Activated naive CD4-positive, alpha-beta T cell treated with anti-CD3 and anti-CD28 coated beads, Interleukin-2, amount 50 U/mL, for 72 hours (primary cell): ENCODE measurements at regions not wholly inside any gene's neighbourhood (a gene's known extent, or its start where the extent isn't known, plus 50 kb on each side); places are given as distances from the start of the nearest gene placed in this dataset.
"Not testable (repeated sequence)": the region's sequence is repeated elsewhere in the genome, so short reads cannot be mapped to it uniquely, and the experiment has no call there.

Experiments used
- ATAC-seq, 2 donors: fragments of 150-1000 bp; cut with Tn5 transposase; 2 replicates each; pipeline ENCODE4 v1.10.0; 2021; ENCODE audit warnings: mild to moderate bottlenecking in 2 of 2, moderate library complexity in 2 of 2
- DNase-seq, 2 donors: peaks; one replicate each; pipeline ENCODE4 v3.0.0; 2021 to 2022; ENCODE audit warnings: low spot score in 2 of 2
- H3K27ac Mint-ChIP-seq, 2 donors: one replicate each; pipeline ENCODE4 v1.8.0; 2022; ENCODE audit warnings: mild to moderate bottlenecking in 2 of 2, mixed read lengths in 2 of 2
- H3K36me3 Mint-ChIP-seq, 2 donors: one replicate each; pipeline ENCODE4 v1.8.0; 2022; ENCODE audit warnings: mixed read lengths in 2 of 2
- H3K9me3 Mint-ChIP-seq, 2 donors: one replicate each; pipeline ENCODE4 v1.8.0; 2022; ENCODE audit warnings: mixed read lengths in 2 of 2

- H3K27ac Mint-ChIP-seq, result no peak overlapping the region
- no peaks in the 10 kb centered on the region for H3K36me3 Mint-ChIP-seq
- no peak for ATAC-seq
- DNase-seq, result no peak
- peaks cover 0 to 15% of the 10 kb centered on the region in 2 donors for H3K9me3 Mint-ChIP-seq
Observed at GRCh38 chr6:113203715-113204110, 653.4 kb upstream of the MARCKS start.

GRCh38 chr6:113205553-113205952 is 651.6 kb upstream of the MARCKS start:
- Mint-ChIP-seq H3K36me3 (no peaks in the 10 kb centered on the region), H3K9me3 (peaks cover 0 to 8% of the 10 kb centered on the region in 2 donors), H3K27ac (no peak overlapping the region)
- no peak for ATAC-seq
- no peak for DNase-seq

- Mint-ChIP-seq H3K27ac (no peak overlapping the region), H3K36me3 (no peaks in the 10 kb centered on the region), H3K9me3 (peaks cover 0 to 8% of the 10 kb centered on the region in 2 donors)
- ATAC-seq, result no peak
- DNase-seq, result no peak
Observed at GRCh38 chr6:113208726-113209125, 648.4 kb upstream of the MARCKS start.

DNA sequence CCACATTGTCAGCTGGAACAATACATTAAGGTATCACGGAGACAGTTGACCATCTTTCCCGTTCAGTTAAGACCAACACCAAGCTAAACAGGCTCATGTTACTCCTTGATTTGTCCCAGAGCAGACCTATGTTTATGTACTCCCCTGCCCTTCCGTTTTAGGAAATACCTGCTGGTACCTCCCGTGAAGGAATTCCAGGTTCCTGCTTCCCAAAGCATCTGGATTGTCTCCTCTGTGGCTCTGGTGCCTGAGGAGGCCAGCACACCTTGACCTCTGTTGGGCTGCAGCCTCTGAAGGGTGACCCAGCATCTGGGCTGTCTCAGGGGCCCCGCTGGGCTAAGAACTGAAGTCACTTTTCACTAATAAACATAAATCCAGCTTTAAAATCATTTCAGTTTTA is 647.8 kb upstream of the MARCKS start:
- H3K9me3 Mint-ChIP-seq, result peaks cover 0 to 8% of the 10 kb centered on the region in 2 donors
- H3K27ac Mint-ChIP-seq, result no peak overlapping the region
- H3K36me3 Mint-ChIP-seq, result no peaks in the 10 kb centered on the region
- no peak for ATAC-seq
- DNase-seq, result no peak

DNA sequence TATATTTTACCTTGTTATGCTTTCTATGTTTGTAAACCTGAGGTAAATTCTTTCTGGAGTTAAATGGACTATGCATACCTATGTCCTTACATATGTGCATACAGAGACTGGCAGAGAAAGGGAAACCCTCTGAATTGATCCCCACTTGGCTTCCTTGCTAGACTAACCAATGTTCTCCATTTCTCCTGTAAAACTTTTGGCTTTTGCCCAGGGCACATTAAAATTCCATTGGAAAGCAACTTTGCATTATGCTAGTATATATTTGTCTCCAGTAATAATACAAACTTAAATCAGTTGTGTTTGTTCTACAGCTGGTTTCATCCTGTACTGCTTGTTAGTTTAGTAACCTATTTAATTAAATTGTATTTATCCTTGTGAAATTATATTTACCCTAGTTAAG is 646.0 kb upstream of the MARCKS start:
- DNase-seq, result no peak
- Mint-ChIP-seq H3K9me3 (peaks cover 4 to 5% of the 10 kb centered on the region in 2 donors), H3K36me3 (no peaks in the 10 kb centered on the region), H3K27ac (no peak overlapping the region)
- no peak for ATAC-seq

DNA sequence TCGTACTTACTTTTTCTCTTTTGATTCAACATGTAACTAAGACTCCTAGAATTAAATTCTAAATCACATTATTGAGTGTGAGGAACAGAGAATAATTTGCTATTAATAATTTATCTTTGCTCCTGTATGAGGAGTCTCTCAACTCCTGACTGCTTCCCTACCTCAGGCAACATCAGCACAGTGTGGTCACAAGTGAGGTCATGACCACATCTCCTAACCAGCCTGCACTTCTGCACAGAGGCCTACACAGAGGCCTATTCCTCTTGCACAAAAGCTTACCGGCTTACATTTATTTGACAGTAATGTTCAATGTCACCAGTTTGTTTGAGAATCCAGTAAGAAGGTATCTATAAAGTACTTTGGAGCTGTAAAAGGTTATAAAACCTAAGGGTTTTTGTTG is 637.4 kb upstream of the MARCKS start:
- DNase-seq, result no peak
- H3K9me3 Mint-ChIP-seq, result peaks cover 10 to 12% of the 10 kb centered on the region in 2 donors

GRCh38 chr6:113220832-113221231 is 636.3 kb upstream of the MARCKS start:
- ATAC-seq (no peak), DNase-seq (no peak)
- H3K9me3 Mint-ChIP-seq, result peaks cover 4 to 8% of the 10 kb centered on the region in 2 donors
- no peaks in the 10 kb centered on the region for H3K36me3 Mint-ChIP-seq
- H3K27ac Mint-ChIP-seq, result no peak overlapping the region

More for the DNA sequence above, 637.4 kb upstream of the MARCKS start:
- Mint-ChIP-seq H3K36me3 (no peaks in the 10 kb centered on the region), H3K27ac (no peak overlapping the region)
- ATAC-seq, result no peak

- ATAC-seq, result no peak
- peaks cover 4 to 8% of the 10 kb centered on the region in 2 donors for H3K9me3 Mint-ChIP-seq
- no peaks in the 10 kb centered on the region for H3K36me3 Mint-ChIP-seq
- no peak overlapping the region for H3K27ac Mint-ChIP-seq
- no peak for DNase-seq
Observed at GRCh38 chr6:113221850-113222249, 635.3 kb upstream of the MARCKS start.

GRCh38 chr6:113246186-113246585 is 611.0 kb upstream of the MARCKS start:
- ATAC-seq (no peak), DNase-seq (no peak)
- no peaks in the 10 kb centered on the region for H3K36me3 Mint-ChIP-seq
- no peak overlapping the region for H3K27ac Mint-ChIP-seq
- H3K9me3 Mint-ChIP-seq, result peaks cover 13 to 14% of the 10 kb centered on the region in 2 donors

- DNase-seq (no peak), ATAC-seq (no peak)
- Mint-ChIP-seq H3K27ac (no peak overlapping the region), H3K36me3 (no peaks in the 10 kb centered on the region), H3K9me3 (peaks cover 20 to 26% of the 10 kb centered on the region in 2 donors)
Observed at GRCh38 chr6:113248532-113248931, 608.6 kb upstream of the MARCKS start.

- ATAC-seq, H3K36me3 Mint-ChIP-seq, DNase-seq, H3K27ac Mint-ChIP-seq: not testable (repeated sequence)
- peaks cover 20 to 28% of the 10 kb centered on the region in 2 donors for H3K9me3 Mint-ChIP-seq
Observed at GRCh38 chr6:113254194-113254593, 603.0 kb upstream of the MARCKS start.

DNA sequence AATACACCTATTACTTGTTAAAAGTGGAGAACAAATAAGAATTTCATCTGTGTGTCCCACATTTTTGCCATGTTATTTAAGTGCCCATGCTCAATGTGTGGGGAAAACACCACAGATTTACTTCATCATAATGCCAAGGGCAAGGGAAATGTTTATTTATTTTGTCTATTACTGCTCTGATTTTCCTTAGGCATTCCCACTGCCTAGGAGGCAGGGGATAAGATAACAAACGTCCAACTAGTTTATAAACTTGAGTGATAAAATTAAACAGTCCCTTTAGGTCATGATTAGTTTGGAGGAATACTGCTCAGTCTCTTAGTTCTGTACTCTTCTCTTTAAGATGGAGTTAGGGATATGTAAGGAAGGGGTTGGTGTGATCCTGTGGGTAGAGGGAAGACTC is 598.4 kb upstream of the MARCKS start:
- peaks cover 0 to 12% of the 10 kb centered on the region in 2 donors for H3K9me3 Mint-ChIP-seq
- DNase-seq (no peak), ATAC-seq (no peak)
- no peak overlapping the region for H3K27ac Mint-ChIP-seq
- no peaks in the 10 kb centered on the region for H3K36me3 Mint-ChIP-seq

- no peak overlapping the region for H3K27ac Mint-ChIP-seq
- peaks cover 5 to 20% of the 10 kb centered on the region in 2 donors for H3K36me3 Mint-ChIP-seq
- ATAC-seq, result no peak
- peaks cover 9 to 17% of the 10 kb centered on the region in 2 donors for H3K9me3 Mint-ChIP-seq
- no peak for DNase-seq
Observed at GRCh38 chr6:113271437-113271836, 585.7 kb upstream of the MARCKS start.

GRCh38 chr6:113276601-113277000 is 580.5 kb upstream of the MARCKS start:
- Mint-ChIP-seq H3K36me3 (no peaks in the 10 kb centered on the region), H3K9me3 (peaks cover 0 to 4% of the 10 kb centered on the region in 2 donors), H3K27ac (no peak overlapping the region)
- ATAC-seq, result no peak
- no peak for DNase-seq

- DNase-seq (no peak), ATAC-seq (no peak)
- H3K9me3 Mint-ChIP-seq, result peaks cover 0 to 4% of the 10 kb centered on the region in 2 donors
- H3K36me3 Mint-ChIP-seq, result no peaks in the 10 kb centered on the region
- H3K27ac Mint-ChIP-seq, result no peak overlapping the region
Observed at GRCh38 chr6:113277111-113277510, 580.0 kb upstream of the MARCKS start.

DNA sequence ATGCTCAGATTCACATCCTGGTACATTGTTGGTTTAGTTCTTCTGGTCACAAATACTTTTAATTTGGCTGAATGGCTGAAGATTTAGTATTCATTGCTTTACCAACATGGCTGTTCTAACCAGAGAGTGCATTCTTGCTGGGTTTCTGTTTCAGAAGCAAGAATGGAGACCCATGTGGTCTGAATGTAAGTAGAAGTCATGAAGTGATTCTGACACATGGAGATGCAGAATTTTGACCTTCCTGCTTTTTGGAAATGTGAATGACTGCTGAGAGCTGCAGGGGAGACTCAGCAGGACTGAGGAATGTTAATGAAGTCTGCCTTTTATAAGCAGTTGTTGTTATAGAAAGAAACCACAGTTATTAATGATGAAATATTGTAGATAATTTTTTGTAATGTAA is 576.1 kb upstream of the MARCKS start:
- no peak for ATAC-seq
- Mint-ChIP-seq H3K36me3 (no peaks in the 10 kb centered on the region), H3K9me3 (peaks cover 4 to 5% of the 10 kb centered on the region in 2 donors), H3K27ac (no peak overlapping the region)
- no peak for DNase-seq

DNA sequence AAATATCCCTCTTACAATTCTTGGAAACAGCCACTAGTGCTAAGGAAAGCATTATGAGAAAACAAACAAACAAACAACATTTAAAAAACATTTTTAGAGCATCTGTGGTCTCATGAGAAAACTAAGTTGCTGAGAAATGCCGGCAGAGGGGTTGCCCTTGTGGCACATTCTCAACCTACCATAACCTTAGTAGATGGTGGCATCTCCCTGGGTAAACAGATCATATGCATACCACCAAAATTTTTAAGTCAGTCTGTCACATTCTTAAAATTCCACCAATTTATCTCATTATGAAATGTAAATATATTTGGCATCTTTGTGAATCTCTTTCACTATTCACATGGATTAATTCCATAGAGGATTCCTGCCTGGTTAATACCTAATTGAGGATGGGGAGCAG is 575.7 kb upstream of the MARCKS start:
- Mint-ChIP-seq H3K36me3 (no peaks in the 10 kb centered on the region), H3K9me3 (peaks cover 4 to 7% of the 10 kb centered on the region in 2 donors), H3K27ac (no peak overlapping the region)
- ATAC-seq (no peak), DNase-seq (no peak)

- Mint-ChIP-seq H3K27ac (no peak overlapping the region), H3K36me3 (no peaks in the 10 kb centered on the region), H3K9me3 (peaks cover 4 to 13% of the 10 kb centered on the region in 2 donors)
- DNase-seq, result no peak
- no peak for ATAC-seq
Observed at GRCh38 chr6:113287396-113287795, 569.7 kb upstream of the MARCKS start.

DNA sequence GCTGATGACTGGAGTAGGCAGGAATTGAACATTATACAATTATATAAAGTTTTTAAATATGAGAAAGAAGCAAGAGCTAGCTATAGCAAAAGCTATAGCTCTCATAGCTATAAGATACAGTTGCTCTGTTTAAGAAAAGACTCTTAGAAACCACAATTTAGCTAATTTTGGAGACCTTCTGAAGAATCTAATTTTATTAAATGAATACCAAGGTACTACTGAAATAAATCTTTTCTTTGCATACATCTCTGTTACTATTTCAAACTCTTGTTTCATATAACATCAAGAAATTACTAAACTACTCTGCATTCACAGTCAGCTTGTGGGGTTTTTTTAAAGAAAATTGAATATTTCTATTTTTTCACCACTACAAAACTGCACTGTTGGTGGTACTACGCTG is 568.7 kb upstream of the MARCKS start:
- DNase-seq (no peak), ATAC-seq (no peak)
- Mint-ChIP-seq H3K36me3 (no peaks in the 10 kb centered on the region), H3K9me3 (peaks cover 4 to 13% of the 10 kb centered on the region in 2 donors), H3K27ac (no peak overlapping the region)
